Endothelial cell of umbilical vein (primary cell): ENCODE measurements at regions not wholly inside any gene's neighbourhood (a gene's known extent, or its start where the extent isn't known, plus 50 kb on each side); places are given as distances from the start of the nearest gene placed in this dataset.
A peak's percentile ranks its signal among the peaks of the same experiment; 100 is the strongest.

ENCODE experiments used
- BruUV-seq: library from RNA; stranded (reverse); fragments of 400-500 nt; replicated peaks from 2 replicates; lab custom pipeline; 2021; lab: Mats Ljungman, UMichigan
- CTCF ChIA-PET: fragments of 300-600, 350-600 bp; sonication (Branson Sonifier 250); formaldehyde crosslinking; loops from one replicate; lab custom pipeline; 2021; ENCODE audit warnings: antibody characterized with exemption, inconsistent platforms; lab: Charles Lee
- POLR2A ChIA-PET: fragments of 300-600, 350-600 bp; sonication (Branson Sonifier 250); formaldehyde crosslinking; loops from one replicate; lab custom pipeline; 2021; ENCODE audit warnings: antibody characterized with exemption, inconsistent platforms; lab: Charles Lee
- DNase-seq: peaks from one replicate; pipeline ENCODE4 v3.0.0-alpha.2; 2011; ENCODE audit warnings: low read depth, low spot score
- FAIRE-seq: peaks from 2 replicates; lab custom pipeline; 2011; peaks lifted over from hg19 to GRCh38; lab: Jason Lieb, UNC
- H2AFZ ChIP-seq: 2 replicates; pipeline ENCODE4 v1.6.0; 2012; ENCODE audit warnings: low read depth, low read length, control low read depth, inconsistent platforms
- H3K27ac ChIP-seq: 2 replicates; pipeline ENCODE4 v1.5.1; 2011; ENCODE audit warnings: low read depth, mild to moderate bottlenecking, control low read depth, low read length, moderate library complexity; ENCODE audit not compliant: insufficient read depth
- H3K27me3 ChIP-seq, 2 experiments: 2 replicates each; pipeline versions ENCODE4 v1.6.0 to v1.6.1; 2011; ENCODE audit warnings: low read length in 2 of 2, mixed read lengths in 1 of 2; ENCODE audit not compliant: control insufficient read depth in 2 of 2, insufficient read depth in 2 of 2
- H3K36me3 ChIP-seq, 2 experiments: 2 replicates in 1 of 2; 3 replicates in 1 of 2; pipeline ENCODE4 v1.5.1; 2011; ENCODE audit warnings: low read length in 2 of 2, mild to moderate bottlenecking in 1 of 2, moderate library complexity in 1 of 2; ENCODE audit not compliant: control insufficient read depth in 2 of 2, insufficient read depth in 2 of 2; ENCODE audit errors: extremely low read depth in 1 of 2
- H3K4me1 ChIP-seq: 3 replicates; pipeline ENCODE4 v1.5.1; 2011; ENCODE audit warnings: mild to moderate bottlenecking, low read length; ENCODE audit not compliant: control insufficient read depth, insufficient read depth; ENCODE audit errors: extremely low read depth
- H3K4me2 ChIP-seq: 2 replicates; pipeline ENCODE4 v1.6.1; 2011; ENCODE audit warnings: low read length, control low read depth, mixed read lengths; ENCODE audit not compliant: insufficient read depth
- H3K4me3 ChIP-seq, 3 experiments: fragments of 200-600 bp in 1 of 3; sonication (generic), shearing (Covaris generic) in 1 of 3; replicated peaks in 1 of 3; 2 replicates each; pipeline ENCODE4 v1.5.1; 2011 to 2016; ENCODE audit warnings: control low read depth in 3 of 3, low read length in 3 of 3, mild to moderate bottlenecking in 2 of 3, inconsistent platforms in 1 of 3, low read depth in 1 of 3, moderate library complexity in 1 of 3; ENCODE audit not compliant: insufficient read depth in 1 of 3
- H3K79me2 ChIP-seq: 2 replicates; pipeline ENCODE4 v1.6.0; 2012; ENCODE audit warnings: low read length, inconsistent platforms; ENCODE audit not compliant: control insufficient read depth, insufficient read depth
- H3K9ac ChIP-seq: replicated peaks from 2 replicates; pipeline ENCODE3; 2011; ENCODE audit warnings: low read length, control low read depth; ENCODE audit not compliant: insufficient read depth; ENCODE audit errors: extremely low read depth
- H3K9me1 ChIP-seq: replicated peaks from 3 replicates; pipeline ENCODE4 v1.6.0; 2011; ENCODE audit warnings: mild to moderate bottlenecking, low read length; ENCODE audit not compliant: control insufficient read depth, insufficient read depth; ENCODE audit errors: extremely low read depth
- H3K9me3 ChIP-seq: replicated peaks from 2 replicates; pipeline ENCODE4 v1.5.1; 2012; ENCODE audit warnings: low read length, inconsistent platforms; ENCODE audit not compliant: control insufficient read depth, insufficient read depth
- H4K20me1 ChIP-seq: replicated peaks from 2 replicates; pipeline ENCODE3; 2011; ENCODE audit warnings: mild to moderate bottlenecking, low read length; ENCODE audit not compliant: control insufficient read depth, insufficient read depth; ENCODE audit errors: extremely low read depth
- FOS ChIP-seq: IDR thresholded peaks from 2 replicates; pipeline ENCODE4 v1.6.1; 2011; ENCODE audit warnings: mild to moderate bottlenecking, low read length, moderate library complexity, borderline replicate concordance; ENCODE audit not compliant: insufficient read depth
- dilution Hi-C: fragments of 300-500 bp; cut with MboI; formaldehyde crosslinking; loops from one replicate; pipeline ENCODE4 v1.15.0; 2019; ENCODE audit warnings: low sequenced_read_pairs; ENCODE audit not compliant: extremely low pct_ligation_motif_present
- intact Hi-C: fragments of 100-400 bp; cut with micrococcal nuclease; formaldehyde crosslinking; loops from one replicate; pipeline ENCODE4 v1.10.0; 2022
- TF ChIP-seq, protein P1 (sequence below): IDR thresholded peaks from 2 replicates; pipeline ENCODE4 v1.6.1; 2011; ENCODE audit not compliant: insufficient read depth, insufficient read length
- TF ChIP-seq, protein P2 (sequence below), 2 donors: IDR thresholded peaks; 1 replicate in 1 of 2; 2 replicates in 1 of 2; pipeline ENCODE4 v1.5.1; 2011; ENCODE audit warnings: low read length in 2 of 2, mild to moderate bottlenecking in 2 of 2, moderate library complexity in 2 of 2, control low read depth in 1 of 2, inconsistent platforms in 1 of 2, low read depth in 1 of 2; ENCODE audit not compliant: insufficient read depth in 1 of 2; ENCODE audit errors: extremely low read depth in 1 of 2

DNA sequence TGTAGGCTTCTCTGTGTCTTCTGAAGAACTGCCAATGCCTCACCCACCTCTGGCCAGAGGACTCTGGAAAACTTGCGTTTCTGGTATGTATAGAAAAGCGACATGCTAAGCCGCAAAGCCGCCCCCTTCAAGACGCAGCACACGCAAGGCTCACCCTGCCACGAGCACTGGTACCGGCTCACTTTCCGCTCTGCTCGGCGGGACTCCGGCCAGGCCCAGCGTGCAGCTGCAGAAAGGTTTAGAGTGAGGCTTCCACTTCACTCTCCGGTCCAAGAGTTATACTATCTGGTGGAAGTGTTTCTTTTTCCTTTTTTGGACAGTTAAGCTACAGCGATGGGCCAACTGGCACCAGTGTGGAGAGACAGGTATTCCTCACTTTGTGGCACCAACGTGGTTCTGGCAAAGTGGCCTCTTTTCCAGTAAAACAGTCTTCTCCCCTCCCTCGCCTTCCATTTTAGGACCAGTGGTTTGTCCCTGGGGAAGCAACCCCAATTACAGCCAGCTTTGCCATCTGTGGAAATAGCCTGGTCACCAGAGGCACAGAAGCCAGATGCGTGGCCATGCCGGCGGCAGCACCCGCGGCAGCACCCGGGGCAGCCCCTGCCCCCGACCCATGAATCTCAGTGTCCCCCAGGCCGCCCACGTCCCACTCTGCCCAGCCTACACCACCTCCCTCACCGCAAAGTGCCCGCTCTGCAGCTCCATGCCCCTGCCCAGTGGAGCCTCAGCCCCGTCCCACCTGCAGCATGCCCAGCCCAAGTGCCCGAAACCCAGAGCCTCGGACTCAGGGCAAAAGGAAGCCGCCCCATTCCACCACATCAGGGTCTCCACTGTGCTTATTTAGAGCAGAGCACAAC, 91.6 kb upstream of the CTDP1 start:
- intact Hi-C loops (no loop called here), dilution Hi-C loops (no loop called here)
- H2AFZ ChIP-seq, result no peak overlapping the region
- no peaks in the 10 kb centered on the region for H3K4me1 ChIP-seq
- POLR2A ChIA-PET, result interaction anchor here (0.6 kb wide), 1 partner anchor 25 kb away, joined by 3 read pairs; no protein-coding TSS in a partner anchor
- H3K9me3 ChIP-seq, result no peaks in the 10 kb centered on the region
- no peak overlapping the region for H3K9ac ChIP-seq
- CTCF ChIA-PET, result no interaction called here
- no TSS peak for BruUV-seq
- TF ChIP-seq, protein P1, sequence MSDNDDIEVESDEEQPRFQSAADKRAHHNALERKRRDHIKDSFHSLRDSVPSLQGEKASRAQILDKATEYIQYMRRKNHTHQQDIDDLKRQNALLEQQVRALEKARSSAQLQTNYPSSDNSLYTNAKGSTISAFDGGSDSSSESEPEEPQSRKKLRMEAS, result no peak
- no peak overlapping the region for H3K27ac ChIP-seq
- H3K4me2 ChIP-seq, result no peak overlapping the region
- no peaks in the 10 kb centered on the region for H3K79me2 ChIP-seq
- H3K27me3 ChIP-seq, result peaks cover 0 to 4% of the 10 kb centered on the region in 2 experiments
- DNase-seq (no peak), FAIRE-seq (no peak)
- H3K9me1 ChIP-seq, result no peaks in the 10 kb centered on the region
- no peaks in the 10 kb centered on the region for H3K36me3 ChIP-seq
- H4K20me1 ChIP-seq, result no peaks in the 10 kb centered on the region
- no peak overlapping the region for H3K4me3 ChIP-seq

DNA sequence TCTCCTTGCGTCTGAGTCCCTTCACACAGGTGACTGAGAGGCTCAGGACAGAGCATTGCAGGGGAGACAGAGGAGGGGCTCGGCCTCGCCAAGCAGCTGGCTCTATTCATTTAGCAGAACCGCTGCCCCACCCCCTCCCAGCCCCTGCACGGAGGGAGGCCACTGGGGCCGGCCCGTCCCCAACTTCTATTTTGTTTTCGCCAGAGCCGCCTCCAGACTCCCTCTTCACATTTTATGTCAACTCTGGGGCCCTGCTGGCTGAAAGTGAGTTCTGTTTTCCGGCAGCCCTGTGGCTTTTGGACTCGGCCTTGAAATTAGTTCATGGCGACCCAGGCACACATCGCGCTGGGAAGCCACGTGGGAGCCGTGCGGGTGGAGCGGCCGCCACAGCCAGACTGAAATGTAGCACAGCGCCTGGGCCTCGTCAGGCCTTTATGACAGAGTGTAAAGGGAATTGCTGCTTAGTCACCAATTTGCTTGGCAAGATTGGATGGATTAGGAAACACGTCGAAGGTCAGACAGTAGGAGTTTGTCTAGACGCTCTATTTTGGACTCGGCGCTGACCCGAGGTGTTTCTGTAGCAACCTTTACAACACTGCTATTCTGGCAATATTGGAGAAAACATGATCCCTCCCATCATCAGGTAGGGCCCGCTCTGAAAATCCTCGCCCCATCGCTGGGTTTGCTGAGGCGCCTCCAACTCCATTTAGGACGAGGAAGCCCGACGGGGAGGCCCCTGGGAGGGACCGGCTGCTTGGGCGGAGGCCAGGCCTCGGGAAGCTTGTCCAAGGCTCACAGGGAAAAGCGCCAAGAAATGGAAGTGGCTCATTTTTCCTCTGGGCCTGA, 90.7 kb upstream of the CTDP1 start:
- BruUV-seq, result no TSS peak
- H3K27me3 ChIP-seq, result peaks cover 0 to 7% of the 10 kb centered on the region in 2 experiments
- no peak overlapping the region for H3K4me3 ChIP-seq
- no peak for FAIRE-seq
- no peak overlapping the region for H3K27ac ChIP-seq
- no peaks in the 10 kb centered on the region for H3K9me3 ChIP-seq
- no peaks in the 10 kb centered on the region for H3K4me1 ChIP-seq
- H2AFZ ChIP-seq, result no peak overlapping the region
- peak; percentile 3 for DNase-seq
- no peaks in the 10 kb centered on the region for H3K79me2 ChIP-seq
- H3K4me2 ChIP-seq, result no peak overlapping the region
- H3K36me3 ChIP-seq, result no peaks in the 10 kb centered on the region
- no peaks in the 10 kb centered on the region for H3K9me1 ChIP-seq
- intact Hi-C loops (no loop called here), dilution Hi-C loops (no loop called here)
- no peaks in the 10 kb centered on the region for H4K20me1 ChIP-seq
- H3K9ac ChIP-seq, result no peak overlapping the region
- CTCF ChIA-PET, result no interaction called here
- TF ChIP-seq, protein P2, sequence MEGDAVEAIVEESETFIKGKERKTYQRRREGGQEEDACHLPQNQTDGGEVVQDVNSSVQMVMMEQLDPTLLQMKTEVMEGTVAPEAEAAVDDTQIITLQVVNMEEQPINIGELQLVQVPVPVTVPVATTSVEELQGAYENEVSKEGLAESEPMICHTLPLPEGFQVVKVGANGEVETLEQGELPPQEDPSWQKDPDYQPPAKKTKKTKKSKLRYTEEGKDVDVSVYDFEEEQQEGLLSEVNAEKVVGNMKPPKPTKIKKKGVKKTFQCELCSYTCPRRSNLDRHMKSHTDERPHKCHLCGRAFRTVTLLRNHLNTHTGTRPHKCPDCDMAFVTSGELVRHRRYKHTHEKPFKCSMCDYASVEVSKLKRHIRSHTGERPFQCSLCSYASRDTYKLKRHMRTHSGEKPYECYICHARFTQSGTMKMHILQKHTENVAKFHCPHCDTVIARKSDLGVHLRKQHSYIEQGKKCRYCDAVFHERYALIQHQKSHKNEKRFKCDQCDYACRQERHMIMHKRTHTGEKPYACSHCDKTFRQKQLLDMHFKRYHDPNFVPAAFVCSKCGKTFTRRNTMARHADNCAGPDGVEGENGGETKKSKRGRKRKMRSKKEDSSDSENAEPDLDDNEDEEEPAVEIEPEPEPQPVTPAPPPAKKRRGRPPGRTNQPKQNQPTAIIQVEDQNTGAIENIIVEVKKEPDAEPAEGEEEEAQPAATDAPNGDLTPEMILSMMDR (IDR thresholded peaks at IDR 0.05; ENCODE audit: extremely low read depth in 1 of 2, insufficient read depth in 1 of 2, low read depth in 1 of 2, low read length in 2 of 2), result no peak
- TF ChIP-seq FOS, result no peak
- POLR2A ChIA-PET, result no interaction called here
